Smooth muscle cell (in vitro differentiated cells): ENCODE measurements at regions not wholly inside any gene's neighbourhood (a gene's known extent, or its start where the extent isn't known, plus 50 kb on each side); places are given as distances from the start of the nearest gene placed in this dataset.
"Not testable (repeated sequence)": the region's sequence is repeated elsewhere in the genome, so short reads cannot be mapped to it uniquely, and the experiment has no call there.

Source experiments
- DNase-seq: peaks from one replicate; lab custom pipeline; 2025; ENCODE audit not compliant: unreplicated experiment; lab: John Stamatoyannopoulos, UW
- H2AFZ ChIP-seq: fragments of 200-600 bp; sonication (generic); 2 replicates; pipeline ENCODE4 v1.6.0; 2016; ENCODE audit warnings: antibody characterized with exemption, low read depth, mild to moderate bottlenecking
- H3F3A ChIP-seq: fragments of 200-600 bp; sonication (generic); 2 replicates; pipeline ENCODE4 v1.6.0; 2017; ENCODE audit warnings: antibody characterized with exemption, low read depth
- H3K27ac ChIP-seq: fragments of 200-600 bp; sonication (generic); 2 replicates; pipeline ENCODE4 v1.5.1; 2016; ENCODE audit warnings: low read depth, mild to moderate bottlenecking
- H3K27me3 ChIP-seq: fragments of 200-600 bp; sonication (generic); 2 replicates; pipeline ENCODE4 v1.6.1; 2016; ENCODE audit warnings: low read depth, mild to moderate bottlenecking
- H3K36me3 ChIP-seq: fragments of 200-600 bp; sonication (generic); 2 replicates; pipeline ENCODE4 v1.5.1; 2016; ENCODE audit warnings: low read depth
- H3K4me1 ChIP-seq: fragments of 200-600 bp; sonication (generic); 2 replicates; pipeline ENCODE4 v1.5.1; 2016; ENCODE audit warnings: low read depth
- H3K4me2 ChIP-seq: fragments of 200-600 bp; sonication (generic); 2 replicates; pipeline ENCODE4 v1.6.0; 2016; ENCODE audit warnings: mild to moderate bottlenecking
- H3K4me3 ChIP-seq: fragments of 200-600 bp; sonication (generic); 2 replicates; pipeline ENCODE4 v1.5.1; 2016; ENCODE audit warnings: mild to moderate bottlenecking
- H3K79me2 ChIP-seq: fragments of 200-600 bp; sonication (generic); 2 replicates; pipeline ENCODE4 v1.6.0; 2016; ENCODE audit warnings: low read depth, mild to moderate bottlenecking
- H3K9ac ChIP-seq: fragments of 200-600 bp; sonication (generic); 2 replicates; pipeline ENCODE4 v1.6.0; 2016; ENCODE audit warnings: low read depth
- H3K9me3 ChIP-seq: fragments of 200-600 bp; sonication (generic); replicated peaks from 2 replicates; pipeline ENCODE4 v1.5.1; 2016; ENCODE audit warnings: low read depth
- H4K20me1 ChIP-seq: fragments of 200-600 bp; sonication (generic); 2 replicates; pipeline ENCODE4 v1.6.0; 2016; ENCODE audit warnings: low read depth
- WGBS: methylation state at CpG from one replicate; pipeline ENCODE4 v1.1.7; 2016; ENCODE audit warnings: low lambda C conversion rate; 5-methylcytosine and 5-hydroxymethylcytosine counted together
- TF ChIP-seq, protein P1 (sequence below): fragments of 200-600 bp; sonication (generic); IDR thresholded peaks from 2 replicates; pipeline ENCODE4 v1.5.1; 2017; ENCODE audit warnings: borderline replicate concordance, mild to moderate bottlenecking, antibody characterized with exemption; ENCODE audit not compliant: insufficient read depth, poor library complexity, severe bottlenecking

DNA sequence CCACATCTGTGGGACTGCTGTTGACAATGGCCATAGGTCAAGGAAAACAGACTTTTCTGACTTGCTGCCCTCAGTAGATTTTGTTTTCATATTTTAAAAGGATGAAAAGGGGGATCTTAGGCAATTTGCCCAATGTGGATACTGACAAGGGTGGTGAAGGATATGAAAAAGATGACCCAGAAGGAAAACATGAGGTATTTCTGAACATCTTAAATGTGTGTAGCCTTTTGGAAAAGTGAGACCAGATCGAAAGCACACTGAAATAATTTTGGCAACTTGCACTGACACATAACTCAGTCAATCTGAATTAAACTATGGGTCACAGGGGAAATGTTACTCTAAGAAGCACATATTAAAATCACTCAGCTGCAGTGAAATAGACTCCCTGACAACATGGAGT lies 1793.0 kb upstream of the ACO1 start:
- no peak overlapping the region for H2AFZ ChIP-seq
- H3F3A ChIP-seq, result no peaks in the 10 kb centered on the region
- H3K9me3 ChIP-seq, result no peaks in the 10 kb centered on the region
- TF ChIP-seq, protein P1, sequence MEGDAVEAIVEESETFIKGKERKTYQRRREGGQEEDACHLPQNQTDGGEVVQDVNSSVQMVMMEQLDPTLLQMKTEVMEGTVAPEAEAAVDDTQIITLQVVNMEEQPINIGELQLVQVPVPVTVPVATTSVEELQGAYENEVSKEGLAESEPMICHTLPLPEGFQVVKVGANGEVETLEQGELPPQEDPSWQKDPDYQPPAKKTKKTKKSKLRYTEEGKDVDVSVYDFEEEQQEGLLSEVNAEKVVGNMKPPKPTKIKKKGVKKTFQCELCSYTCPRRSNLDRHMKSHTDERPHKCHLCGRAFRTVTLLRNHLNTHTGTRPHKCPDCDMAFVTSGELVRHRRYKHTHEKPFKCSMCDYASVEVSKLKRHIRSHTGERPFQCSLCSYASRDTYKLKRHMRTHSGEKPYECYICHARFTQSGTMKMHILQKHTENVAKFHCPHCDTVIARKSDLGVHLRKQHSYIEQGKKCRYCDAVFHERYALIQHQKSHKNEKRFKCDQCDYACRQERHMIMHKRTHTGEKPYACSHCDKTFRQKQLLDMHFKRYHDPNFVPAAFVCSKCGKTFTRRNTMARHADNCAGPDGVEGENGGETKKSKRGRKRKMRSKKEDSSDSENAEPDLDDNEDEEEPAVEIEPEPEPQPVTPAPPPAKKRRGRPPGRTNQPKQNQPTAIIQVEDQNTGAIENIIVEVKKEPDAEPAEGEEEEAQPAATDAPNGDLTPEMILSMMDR, result no peak
- no peak overlapping the region for H3K27ac ChIP-seq
- no peak overlapping the region for H3K4me2 ChIP-seq
- H3K79me2 ChIP-seq, result no peaks in the 10 kb centered on the region
- no peak overlapping the region for H3K9ac ChIP-seq
- no peaks in the 10 kb centered on the region for H3K27me3 ChIP-seq
- no peaks in the 10 kb centered on the region for H3K4me1 ChIP-seq
- no peaks in the 10 kb centered on the region for H3K36me3 ChIP-seq
- WGBS, result 91% methylated on average over 1 of the region's 1 CpG
- H3K4me3 ChIP-seq, result no peak overlapping the region
- H4K20me1 ChIP-seq, result no peaks in the 10 kb centered on the region
- no peak for DNase-seq

DNA sequence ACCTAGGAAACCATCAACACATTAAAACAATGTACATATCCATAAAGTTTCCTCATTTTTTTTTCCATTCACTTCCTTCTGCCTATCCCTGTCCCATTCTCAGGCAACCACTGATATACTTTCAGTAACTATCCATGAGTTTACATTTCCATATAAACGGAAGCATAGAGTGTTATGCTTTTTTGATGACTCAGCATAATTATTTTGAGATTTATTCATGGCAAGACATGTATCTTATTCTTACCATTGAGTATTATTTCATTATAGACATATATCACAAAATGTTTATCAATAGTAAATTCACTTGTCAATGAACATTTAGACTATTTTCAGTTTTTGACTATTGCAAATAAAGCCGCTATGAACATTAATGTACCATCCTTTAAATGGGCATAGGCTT lies 1786.8 kb upstream of the ACO1 start:
- WGBS, result 94% methylated on average over 2 of the region's 2 CpGs

DNA sequence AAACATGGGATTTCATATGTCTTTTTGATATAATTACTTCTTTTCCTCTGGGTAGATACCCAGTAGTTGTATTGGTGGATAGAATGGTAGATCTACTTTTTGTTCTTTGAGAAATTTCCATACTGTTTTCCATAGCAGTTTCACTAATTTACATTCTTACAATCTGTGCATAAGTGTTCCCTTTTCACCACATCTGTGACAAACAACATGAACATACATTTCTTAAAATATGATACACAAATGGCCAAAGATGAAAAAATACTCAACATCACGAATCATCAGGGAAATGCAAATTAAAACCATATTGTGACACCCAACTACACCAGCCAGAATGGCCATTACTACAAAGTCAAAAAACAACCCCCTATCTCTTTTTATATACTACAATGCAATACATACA lies 1778.5 kb upstream of the ACO1 start:
- Histone ChIP-seq H3K27ac (no peak overlapping the region), H3K9ac (no peak overlapping the region), H3K4me3 (no peak overlapping the region), H3K4me1 (no peaks in the 10 kb centered on the region), H3F3A (no peaks in the 10 kb centered on the region), H4K20me1 (no peaks in the 10 kb centered on the region), H2AFZ (no peak overlapping the region), H3K27me3 (no peaks in the 10 kb centered on the region), H3K9me3 (no peaks in the 10 kb centered on the region), H3K4me2 (no peak overlapping the region), H3K36me3 (no peaks in the 10 kb centered on the region), H3K79me2 (no peaks in the 10 kb centered on the region)
- TF ChIP-seq, protein P1, result no peak
- no peak for DNase-seq
- 88% methylated on average over 1 of the region's 1 CpG for WGBS

More for the DNA sequence above, 1786.8 kb upstream of the ACO1 start:
- Histone ChIP-seq H3K4me3 (no peak overlapping the region), H3K4me1 (no peaks in the 10 kb centered on the region), H3K9me3 (no peaks in the 10 kb centered on the region), H3K79me2 (no peaks in the 10 kb centered on the region), H3K4me2 (no peak overlapping the region), H3F3A (no peaks in the 10 kb centered on the region), H3K9ac (no peak overlapping the region), H3K36me3 (no peaks in the 10 kb centered on the region), H3K27ac (no peak overlapping the region), H2AFZ (no peak overlapping the region), H3K27me3 (no peaks in the 10 kb centered on the region), H4K20me1 (no peaks in the 10 kb centered on the region)
- no peak for DNase-seq
- TF ChIP-seq, protein P1, result no peak

DNA sequence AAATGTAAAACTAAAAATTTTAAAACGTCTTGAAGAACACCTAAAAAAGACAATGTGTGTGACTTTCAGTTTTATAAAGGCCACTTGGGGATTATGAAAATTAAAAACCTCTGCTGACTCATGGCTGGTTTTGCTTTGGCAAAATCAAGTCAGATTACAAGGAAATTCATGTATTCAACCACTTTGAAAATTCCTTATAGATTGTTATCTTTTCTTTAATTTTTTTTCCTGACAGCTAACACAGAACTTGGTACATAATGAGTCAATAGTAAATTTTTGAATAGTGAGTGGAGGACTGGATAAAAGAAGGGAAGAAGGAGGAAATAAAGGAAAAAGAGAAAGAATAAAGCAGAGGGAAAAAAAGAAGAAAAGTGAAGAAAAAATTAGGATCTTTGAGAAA lies 1774.7 kb upstream of the ACO1 start:
- Histone ChIP-seq H3K79me2 (no peaks in the 10 kb centered on the region), H3K9ac (no peak overlapping the region), H3K4me2 (no peak overlapping the region), H3F3A (no peaks in the 10 kb centered on the region), H3K27ac (no peak overlapping the region), H3K4me3 (no peak overlapping the region), H3K36me3 (no peaks in the 10 kb centered on the region), H4K20me1 (no peaks in the 10 kb centered on the region), H3K9me3 (no peaks in the 10 kb centered on the region), H2AFZ (no peak overlapping the region), H3K4me1 (no peaks in the 10 kb centered on the region), H3K27me3 (no peaks in the 10 kb centered on the region)
- WGBS, result 85% methylated on average over 1 of the region's 1 CpG
- TF ChIP-seq, protein P1, result no peak
- DNase-seq, result no peak

DNA sequence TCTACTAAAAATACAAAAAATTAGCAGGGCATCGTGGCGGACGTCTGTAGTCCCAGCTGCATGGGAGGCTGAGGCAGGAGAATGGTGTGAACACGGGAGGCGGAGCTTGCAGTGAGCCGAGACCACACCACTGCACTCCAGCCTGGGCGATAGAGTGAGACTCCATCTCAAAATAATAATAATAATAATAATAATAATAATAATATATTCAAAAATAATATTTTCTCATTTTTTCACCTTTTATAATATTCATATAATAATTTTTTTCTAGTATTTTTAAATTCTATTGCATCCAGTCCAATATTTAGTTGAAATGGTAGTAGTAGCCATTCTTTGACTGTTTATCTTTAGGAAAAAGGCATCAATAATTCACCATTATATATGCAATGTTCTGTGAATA lies 1767.7 kb upstream of the ACO1 start:
- not testable (repeated sequence) for H4K20me1 ChIP-seq, H3K9me3 ChIP-seq, H3K79me2 ChIP-seq, H3F3A ChIP-seq, H3K9ac ChIP-seq, H3K4me2 ChIP-seq, H3K27ac ChIP-seq, H3K4me1 ChIP-seq, H2AFZ ChIP-seq, DNase-seq, H3K27me3 ChIP-seq, H3K4me3 ChIP-seq, H3K36me3 ChIP-seq
- WGBS, result 95% methylated on average over 7 of the region's 7 CpGs
